Activated gamma-delta T cell treated with Interleukin-2 at 50 U/mL for 16 hours (primary cell): ENCODE measurements at regions not wholly inside any gene's neighbourhood (a gene's known extent, or its start where the extent isn't known, plus 50 kb on each side); places are given as distances from the start of the nearest gene placed in this dataset.
"Not testable (repeated sequence)": the region's sequence is repeated elsewhere in the genome, so short reads cannot be mapped to it uniquely, and the experiment has no call there.

Experiments
- DNase-seq: peaks from one replicate; pipeline ENCODE4 v3.0.0-alpha.2; 2020

DNA sequence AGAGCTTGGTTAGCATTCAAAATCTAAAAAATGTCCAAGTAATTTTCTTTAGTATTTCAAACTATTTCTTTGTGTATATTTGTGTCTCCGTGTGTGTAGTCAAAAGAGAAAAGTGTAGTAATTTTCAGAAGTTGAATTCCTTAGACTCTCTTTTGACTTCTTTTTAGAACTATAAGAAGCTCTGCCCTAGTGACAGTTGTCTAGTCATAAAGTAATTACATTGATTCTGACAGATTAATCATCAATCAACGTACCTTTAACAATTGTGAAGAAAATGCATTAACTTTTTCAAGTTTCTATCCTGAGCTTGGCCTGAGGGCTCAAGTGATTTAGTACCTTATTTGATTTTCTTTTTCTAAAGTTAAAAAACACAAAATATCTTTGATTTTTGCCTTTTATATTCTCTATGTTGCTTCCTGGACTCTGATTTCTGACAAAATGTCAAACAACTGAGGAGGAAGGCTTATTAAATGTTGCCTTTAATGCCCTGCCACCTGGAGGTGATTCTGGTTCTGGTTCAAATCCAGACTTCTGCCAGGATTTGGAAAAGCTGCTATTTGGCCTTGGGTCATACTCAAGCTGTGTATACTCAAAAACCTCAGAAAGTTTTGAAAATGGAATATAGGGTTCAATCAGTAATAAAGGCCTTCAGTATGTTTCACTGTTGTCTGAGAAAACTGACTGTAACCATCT is 653.6 kb downstream of the NSUN3 start:
- no peak for DNase-seq

DNA sequence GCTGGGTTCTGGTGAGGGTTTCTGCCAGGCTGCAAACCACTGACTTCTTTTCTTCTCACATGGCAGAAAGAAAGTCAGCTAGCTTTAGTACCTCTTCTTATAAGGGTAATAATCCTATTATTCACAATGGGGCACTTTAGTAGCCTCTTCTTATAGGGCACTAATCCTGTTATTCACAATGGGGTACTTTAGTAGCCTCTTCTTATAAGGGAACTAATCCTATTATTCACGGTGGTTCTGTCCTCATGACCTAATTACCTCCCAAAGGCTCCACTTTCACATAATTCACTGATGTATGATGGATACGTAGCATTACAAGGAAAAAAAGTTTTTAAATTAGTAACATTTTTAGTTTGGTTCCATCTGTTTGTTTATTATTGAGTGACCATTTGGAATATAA is 671.3 kb downstream of the NSUN3 start:
- DNase-seq, result no peak

DNA sequence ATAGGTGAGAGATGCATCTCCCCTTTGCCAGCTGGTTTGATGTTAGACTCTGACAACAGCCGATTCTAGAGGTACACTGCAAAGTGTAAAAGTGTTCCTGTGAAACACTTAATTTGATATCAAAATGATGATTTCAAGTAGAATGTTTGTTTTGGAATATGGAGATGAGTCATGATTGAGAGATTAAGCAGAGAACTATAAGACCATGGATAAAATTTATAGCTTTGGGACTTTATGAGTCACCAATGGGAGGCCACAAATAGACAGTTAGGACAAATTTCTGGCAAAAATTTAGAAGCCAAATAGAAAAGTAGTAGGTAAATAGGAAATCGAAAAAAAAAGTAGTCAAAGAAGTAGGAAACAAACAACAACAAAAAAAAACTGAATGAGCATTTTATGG is 672.5 kb downstream of the NSUN3 start:
- no peak for DNase-seq

DNA sequence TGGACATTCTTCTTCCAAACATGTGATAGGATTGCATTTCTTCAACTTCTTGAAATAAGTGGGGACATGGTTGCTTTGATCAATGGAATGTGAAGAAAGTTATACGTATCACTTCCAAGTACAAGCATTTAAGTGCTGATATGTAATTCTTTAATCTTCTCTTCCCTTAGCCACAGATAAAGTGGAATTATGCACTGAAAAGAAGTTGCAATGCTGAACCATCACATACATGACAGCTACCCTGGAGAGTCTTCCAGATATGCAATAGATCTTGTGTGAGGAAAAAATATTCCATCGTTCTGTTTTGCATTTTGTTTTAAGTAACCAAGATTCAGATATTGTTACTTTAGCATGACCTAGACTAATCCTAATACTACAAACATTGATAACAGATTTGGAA is 674.3 kb downstream of the NSUN3 start:
- DNase-seq, result no peak

DNA sequence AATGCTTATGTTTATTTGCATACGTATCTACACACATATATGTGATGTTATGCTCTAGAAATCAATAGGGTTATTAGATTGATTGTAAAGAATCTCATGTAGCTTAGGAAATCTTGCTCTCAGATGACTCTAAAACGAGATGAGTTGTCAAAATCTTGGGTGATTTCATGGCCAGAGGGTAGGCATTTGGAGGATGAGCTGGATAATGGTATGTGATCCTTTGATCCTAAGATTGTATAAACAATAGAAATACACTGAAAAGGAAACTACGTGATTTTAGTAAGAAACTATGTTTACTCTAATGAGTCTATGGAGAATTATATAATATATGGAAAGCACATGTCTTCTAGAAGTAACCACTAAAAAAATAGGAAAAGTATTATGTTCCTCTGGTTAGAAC is 676.6 kb downstream of the NSUN3 start:
- DNase-seq, result no peak

DNA sequence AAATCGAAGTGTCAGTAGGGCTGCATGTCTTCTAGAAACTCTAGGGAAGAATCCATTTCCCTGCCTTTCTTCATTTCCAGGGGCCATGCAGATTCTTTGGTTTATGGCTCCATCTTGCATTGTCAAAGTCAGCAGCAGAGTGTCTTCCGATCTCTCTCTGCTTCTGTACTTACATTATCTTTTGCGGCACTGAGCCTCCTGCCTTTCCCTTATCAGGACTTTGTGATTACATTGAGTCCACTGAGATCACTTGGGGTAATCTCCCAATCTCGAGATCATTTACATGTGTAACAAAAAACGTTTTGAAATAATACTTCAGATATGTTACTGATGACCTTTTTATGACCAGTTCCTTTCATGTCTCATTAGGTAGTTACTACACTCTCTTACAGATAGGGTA is 695.9 kb downstream of the NSUN3 start:
- DNase-seq, result no peak

DNA sequence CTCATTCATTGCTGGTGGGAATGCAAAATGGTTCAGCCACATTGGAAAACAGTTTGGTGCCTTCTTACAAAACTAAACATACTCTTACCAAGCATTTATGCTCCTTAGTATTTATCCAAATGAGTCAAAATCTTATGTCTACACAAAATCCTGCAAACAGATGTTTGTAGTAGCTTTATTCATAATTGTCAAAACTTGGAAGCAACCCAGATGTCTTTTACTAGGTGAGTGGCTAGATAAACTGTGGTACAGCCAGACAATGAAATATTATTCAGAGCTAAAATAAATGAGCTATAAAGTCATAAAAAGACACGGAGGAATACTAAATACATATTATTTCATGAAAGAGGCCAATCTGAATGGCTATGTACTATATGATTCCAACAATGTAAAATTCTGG is 709.5 kb downstream of the NSUN3 start:
- DNase-seq, result no peak

DNA sequence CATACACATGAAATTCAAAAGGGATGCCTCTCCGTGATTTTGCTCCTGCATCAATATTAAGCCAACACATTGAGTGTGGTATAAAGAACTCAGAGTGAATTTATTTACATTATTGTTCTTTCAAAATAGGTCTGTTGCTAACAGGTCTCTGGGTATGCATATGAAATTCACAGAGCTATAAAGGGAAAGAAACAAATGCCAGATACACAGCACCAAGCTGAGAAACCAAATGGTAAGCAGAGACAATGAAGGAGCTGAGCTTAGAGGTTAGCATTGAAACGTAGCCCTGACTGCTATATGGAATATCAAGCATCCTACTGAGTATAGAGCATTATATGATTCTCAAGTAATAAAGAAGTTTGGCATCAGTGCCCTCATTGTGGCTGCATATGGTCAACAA is 712.9 kb downstream of the NSUN3 start:
- DNase-seq, result no peak

DNA sequence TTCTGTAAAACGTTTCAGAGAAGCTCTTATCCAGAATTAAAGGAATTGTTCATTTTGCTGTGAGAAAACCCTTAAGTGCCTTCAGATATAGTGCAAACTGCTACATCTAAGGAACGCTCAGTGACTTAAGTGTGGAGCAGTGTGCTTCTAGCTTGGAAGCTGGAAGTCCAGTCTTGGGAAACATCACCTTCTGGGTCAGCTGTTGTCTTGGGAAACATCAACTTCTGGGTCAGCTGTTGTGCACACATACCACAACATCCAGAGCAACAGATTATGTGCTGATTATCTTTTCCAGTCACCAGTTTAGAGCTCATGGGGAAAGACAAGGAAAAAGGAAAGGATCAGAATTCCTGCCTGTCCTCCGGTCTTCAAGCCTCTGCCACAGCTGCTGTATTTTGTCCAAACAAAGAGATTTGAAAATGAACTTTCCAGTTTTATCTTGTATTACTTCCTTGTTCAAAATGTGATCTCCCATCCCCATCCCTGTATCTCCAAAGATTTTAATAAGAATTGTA is 713.6 kb downstream of the NSUN3 start:
- DNase-seq, result no peak

DNA sequence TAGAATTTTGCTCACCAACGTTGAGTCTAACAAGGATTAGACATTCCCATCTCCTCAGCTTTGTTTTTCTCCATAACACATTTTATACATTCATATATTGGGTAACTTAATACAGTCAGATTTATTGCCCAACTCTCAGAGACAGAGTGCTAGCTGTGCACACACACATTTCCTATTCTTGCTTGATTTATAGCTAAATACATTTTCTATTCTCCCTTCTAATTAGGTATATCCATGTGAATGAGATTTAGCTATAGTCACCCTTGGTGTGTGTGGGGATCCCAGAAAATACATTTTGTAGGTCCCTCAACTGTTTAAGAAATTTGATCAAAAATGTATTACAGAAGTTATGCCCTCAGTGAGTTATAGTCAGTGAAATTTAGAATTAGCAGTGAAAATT is 715.4 kb downstream of the NSUN3 start:
- no peak for DNase-seq

DNA sequence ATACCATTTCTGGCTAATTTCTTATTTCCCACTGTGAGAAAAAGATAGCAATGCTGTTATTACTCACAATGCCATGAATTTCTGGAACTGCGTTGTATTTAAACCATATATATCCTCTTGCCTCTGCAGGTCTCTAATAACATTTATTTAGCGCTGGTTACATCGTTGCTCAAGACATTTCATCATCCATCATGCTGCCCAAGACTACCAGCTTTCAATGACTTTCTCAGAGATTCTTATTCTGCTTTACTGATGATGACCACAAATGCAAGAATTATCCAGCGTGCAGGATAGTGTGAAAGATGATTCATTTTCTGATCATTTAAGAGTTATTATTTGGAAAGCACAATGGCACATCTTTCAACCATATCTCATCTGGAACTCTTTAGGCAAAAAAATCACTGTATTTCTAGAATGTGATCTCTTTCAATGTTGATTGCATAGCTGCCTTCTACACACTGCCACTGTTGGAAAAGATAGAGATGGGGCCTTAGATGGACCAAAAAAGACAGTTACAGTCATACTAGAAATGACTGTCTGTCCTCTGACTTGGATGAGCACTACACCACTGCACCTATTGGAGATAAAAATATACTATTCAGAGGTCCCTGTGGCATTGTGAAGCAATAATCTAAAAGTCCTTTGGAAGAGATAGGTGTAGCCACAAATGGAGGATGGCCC is 716.1 kb downstream of the NSUN3 start:
- DNase-seq, result no peak

DNA sequence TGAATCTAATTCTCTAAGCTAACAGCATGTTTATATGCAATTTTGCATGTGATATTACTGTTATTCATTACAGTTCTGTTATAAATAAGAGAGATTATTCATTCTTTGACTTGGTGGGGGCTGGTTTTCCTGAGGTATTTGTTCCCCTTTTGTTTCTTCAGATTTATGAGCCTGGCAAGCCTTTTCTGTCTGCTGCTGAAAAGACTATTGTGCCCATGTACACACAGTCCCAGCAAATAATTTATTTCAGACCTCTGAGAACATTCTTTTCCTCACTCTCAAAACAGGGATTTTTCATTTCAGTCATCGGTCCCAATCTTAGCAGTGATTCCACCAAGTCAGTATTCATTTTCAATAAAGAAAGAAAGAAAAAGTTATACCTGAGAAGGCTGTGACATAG is 716.8 kb downstream of the NSUN3 start:
- DNase-seq, result no peak

DNA sequence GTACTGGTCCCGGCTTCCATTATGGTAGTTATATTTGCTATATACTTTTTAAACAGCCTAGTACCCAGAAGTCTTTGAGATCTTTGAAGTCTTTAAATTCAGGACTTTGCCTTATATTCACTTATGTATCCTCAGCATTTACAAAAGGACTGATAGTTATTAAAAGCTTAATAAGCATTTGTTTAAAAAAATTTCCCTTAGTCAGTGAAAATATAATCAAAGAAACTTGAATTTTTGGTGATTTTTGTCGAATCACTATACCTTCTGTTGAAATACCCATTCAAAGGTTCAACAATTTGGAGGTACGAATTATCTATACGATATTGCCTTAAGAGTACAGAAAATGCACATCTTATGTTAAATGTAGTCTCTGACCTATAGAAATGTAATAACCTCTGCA is 721.4 kb downstream of the NSUN3 start:
- no peak for DNase-seq

DNA sequence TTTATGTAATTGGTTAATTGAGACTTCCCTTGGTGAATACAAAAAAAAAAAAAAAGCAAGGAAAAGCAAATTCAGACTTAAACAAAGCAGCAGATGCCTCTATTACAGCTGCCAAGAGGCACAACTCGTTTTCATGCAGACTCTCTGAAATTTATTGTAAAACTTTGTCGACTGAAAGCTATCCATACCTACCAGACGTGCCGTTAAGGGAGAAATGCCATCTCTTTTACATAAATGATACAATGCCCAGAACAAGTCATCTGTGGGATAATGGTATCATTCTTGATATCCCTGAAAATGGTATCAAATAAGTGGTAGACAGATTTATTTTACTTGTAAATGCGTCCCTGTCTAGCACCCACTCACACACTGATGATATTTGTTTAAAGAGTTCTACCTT is 724.2 kb downstream of the NSUN3 start:
- no peak for DNase-seq

DNA sequence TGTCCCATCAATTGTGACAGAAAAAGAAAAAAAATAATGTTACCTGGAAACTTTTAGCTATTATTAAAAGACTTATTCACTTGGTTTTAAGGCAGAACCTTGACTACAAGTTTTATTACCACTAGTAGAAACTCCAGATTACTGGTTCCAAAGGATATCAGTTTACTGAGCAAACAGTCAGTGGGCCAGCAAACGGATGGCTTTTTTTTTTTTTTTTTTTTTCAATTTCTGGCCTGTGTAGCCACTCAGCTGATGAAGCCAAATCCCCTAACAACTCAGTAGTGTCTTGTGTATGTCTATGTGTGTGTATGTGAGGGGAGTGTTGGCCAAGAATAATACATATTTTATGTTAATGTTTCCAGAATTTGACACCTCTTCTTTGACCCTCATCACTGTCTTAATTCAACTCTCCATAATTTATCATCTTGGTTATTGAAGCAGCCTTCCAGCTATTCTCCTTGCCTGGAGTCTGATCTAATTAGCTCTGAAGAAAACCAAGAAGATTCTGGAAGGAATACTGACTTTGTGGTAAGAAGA is 724.9 kb downstream of the NSUN3 start:
- no peak for DNase-seq

DNA sequence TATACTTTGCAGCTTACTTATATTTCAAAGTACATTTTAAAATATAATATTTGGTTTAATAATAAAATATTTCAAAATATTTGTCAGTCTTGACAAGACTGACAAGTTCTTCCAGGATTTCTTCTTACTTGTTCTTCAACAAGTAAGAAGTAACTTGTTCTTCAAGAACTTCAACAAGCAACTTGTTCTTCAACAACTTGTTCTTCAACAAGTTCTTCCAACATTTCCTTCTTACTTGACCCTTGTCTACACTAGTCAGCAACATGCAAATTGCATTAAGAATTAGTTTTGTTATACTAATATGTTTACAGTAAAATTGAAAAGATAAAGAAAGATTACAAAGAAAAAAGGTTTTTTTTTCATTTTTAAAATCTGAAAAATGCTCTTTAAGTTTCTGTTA is 731.7 kb downstream of the NSUN3 start:
- DNase-seq, result no peak

DNA sequence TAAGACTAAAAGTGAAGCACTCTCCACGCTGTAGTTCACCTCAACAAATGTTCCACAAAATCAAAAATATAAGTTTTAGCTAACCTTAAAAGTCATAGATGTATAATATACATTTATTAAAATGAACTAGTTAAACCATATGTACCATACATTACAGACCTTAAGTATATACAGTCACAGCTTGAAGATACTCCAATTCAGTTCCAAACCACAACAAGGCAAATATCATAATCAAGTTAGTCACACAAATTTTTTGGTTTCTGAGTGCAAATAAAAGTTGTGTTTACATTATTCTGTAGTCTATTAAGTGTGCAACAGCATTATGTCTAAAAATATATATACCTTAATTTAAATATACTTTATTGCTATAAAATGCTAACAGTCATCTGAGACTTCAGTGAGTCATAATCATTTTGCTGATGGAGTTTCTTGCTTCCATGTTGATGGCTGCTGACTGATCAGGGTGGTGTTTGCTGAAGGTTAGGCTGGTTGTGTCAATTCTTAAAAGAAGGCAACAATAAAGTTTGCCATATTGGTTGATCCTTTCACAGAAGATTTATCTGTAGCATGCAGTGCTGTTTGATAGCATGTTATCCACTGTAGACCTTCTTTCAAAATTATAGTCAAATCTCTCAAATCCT is 736.7 kb downstream of the NSUN3 start:
- no peak for DNase-seq

DNA sequence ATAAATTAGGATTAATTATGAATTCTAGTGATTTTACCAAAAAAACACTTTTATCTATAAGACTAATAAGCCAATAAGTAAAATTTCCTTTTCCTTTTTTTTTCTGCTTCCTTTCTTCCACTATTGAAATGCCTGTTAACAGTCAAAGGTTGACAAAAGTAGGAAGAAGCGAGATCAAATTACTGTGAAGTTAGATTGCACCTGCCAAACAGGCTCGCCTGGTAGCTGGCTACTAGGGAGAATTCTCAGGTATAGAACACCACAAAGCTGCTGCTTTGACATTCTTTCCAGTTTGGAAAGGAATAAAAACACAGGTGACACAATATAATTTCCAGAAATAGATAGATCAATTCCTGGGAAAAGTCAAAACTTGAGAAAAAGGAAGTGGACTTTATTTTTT is 749.0 kb downstream of the NSUN3 start:
- no peak for DNase-seq

DNA sequence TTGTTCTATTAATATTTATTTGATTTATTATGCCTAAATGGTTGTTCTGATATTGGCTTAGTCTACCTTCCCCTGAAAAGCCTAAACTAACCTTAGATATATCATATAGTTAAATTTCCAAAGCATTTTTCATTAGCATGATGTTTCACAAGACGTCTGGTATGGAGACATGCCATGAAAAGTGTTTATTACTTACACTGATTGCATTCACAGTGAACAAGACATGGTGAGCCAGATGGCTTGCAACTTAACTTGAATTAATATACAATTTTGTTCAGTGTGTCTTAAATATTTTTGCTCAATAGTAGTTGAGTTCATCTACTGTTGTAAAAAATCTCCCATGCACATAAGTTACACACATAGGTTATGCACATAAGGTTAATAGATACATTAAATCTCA is 758.4 kb downstream of the NSUN3 start:
- DNase-seq, result no peak

DNA sequence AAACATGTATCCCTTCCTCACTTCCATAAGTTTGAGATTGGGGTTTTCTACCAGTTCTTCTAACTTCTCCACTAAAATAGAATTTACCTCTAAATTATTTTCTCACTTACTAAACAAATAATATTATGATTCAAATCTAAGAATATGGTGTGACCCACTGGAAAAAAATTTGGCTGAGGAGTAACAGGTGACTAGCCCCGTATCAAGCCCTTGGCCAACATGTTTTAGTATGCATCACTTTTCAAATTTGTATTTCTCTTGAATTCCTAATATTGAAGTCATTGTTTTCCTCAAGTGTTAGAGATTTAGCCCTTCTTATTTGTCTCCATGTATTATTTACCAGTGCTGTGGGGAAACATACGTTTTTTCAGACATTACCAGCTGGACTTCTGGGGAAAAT is 759.4 kb downstream of the NSUN3 start:
- no peak for DNase-seq

DNA sequence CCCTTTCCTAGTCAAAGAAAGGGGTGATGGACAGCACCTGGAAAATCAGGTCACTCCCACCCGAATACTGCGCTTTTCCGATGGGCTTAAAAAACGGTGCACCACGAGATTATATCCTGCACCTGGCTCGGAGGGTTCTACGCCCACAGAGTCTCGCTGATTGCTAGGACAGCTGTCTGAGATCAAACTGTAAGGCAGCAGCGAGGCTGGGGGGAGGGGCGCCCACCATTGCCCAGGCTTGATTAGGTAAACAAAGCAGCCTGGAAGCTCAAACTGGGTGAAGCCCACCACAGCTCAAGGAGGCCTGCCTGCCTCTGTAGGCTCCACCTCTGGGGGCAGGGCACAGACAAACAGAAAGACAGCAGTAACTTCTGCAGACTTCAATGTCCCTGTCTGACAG is 783.4 kb downstream of the NSUN3 start:
- not testable (repeated sequence) for DNase-seq

DNA sequence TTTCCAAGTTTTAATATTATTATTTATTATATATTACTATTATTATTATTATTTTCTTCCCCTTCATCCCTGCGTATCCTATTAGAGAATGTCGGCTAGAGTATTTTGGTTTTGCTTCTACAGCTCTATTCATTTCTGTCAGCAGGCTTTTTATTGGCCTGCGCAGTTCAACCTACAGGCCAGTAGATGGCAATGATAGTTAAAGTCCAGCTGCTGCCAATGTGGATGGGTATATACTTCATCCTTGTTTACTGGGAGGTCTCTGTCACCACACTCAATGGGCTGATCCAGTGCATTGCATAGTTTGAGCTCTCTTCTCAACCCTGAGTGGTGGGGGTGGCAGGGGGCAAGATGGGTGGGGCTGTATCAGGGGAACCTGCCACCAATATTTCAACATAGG is 799.8 kb downstream of the NSUN3 start:
- DNase-seq, result no peak

DNA sequence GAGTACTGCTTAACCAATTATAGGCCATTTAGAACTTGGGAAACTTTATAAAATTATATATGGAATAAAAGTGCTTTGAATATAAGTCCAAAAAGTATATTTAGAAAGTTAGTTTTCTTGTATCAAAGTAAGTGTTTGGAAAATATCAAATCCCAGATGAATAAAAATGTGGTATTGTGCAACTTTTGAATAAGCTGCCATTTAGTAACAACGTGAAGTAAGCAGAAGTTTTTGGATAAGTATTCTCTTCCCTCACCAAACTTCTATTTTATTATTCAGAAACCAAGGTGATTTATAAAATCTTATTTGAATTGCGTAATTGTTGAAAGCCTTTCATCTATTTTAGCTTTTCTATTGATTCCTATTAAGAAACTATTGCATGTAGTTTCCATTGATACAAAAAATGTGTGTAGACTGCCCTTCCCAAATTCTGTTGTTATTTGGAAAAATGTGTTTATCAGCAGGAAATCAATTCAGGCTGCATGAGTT is 806.2 kb downstream of the NSUN3 start:
- DNase-seq, result no peak

DNA sequence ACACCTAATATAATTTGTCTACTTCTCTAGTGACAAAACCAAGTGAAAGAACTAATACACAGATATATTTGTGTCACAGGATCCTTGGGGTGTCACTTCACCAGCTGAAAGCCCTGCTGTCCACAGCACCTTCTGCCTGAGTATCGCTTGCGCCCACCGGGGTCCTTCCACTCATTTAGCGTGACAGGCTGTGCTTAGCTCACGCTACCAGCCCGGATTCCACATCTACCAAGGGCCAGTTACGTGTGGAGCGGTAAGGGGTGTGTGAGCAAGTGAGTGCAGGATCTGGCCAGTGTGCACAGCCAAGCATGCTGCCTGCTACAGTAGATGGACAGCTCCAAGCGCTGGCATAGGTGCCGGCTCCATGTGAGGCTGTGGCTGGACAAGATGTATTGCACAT is 810.9 kb downstream of the NSUN3 start:
- DNase-seq, result no peak
